Jurkat, Clone E6-1 (cell line): ENCODE measurements at regions not wholly inside any gene's neighbourhood (a gene's known extent, or its start where the extent isn't known, plus 50 kb on each side); places are given as distances from the start of the nearest gene placed in this dataset.

Experiments used
- DNase-seq: peaks from one replicate; pipeline ENCODE4 v3.0.0-alpha.2; 2011; ENCODE audit warnings: low read depth, low spot score
- H3K4me3 ChIP-seq: 2 replicates; pipeline ENCODE4 v1.5.1; 2011; ENCODE audit warnings: mild to moderate bottlenecking, low read length, control low read depth, moderate library complexity

DNA sequence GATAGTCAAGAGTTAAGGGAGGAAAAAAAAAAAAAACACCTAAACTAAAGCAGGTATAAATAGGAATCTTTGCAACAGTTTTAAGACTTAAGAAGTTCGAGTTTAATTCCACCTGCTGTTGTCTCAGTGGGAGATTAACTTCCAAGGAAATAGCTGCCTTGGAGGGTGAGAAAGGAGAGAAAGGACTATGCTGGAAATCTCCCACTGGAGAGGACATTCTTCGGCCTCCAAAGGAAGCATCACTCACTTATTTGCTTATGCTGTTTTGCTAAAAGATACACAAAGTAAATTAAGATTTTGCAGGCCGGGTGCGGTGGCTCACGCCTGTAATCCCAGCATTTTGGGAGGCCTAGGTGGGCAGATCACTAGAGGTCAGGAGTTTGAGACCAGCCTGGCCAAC, 317.9 kb upstream of the MPDZ start:
- no peak overlapping the region for H3K4me3 ChIP-seq
- DNase-seq, result no peak

DNA sequence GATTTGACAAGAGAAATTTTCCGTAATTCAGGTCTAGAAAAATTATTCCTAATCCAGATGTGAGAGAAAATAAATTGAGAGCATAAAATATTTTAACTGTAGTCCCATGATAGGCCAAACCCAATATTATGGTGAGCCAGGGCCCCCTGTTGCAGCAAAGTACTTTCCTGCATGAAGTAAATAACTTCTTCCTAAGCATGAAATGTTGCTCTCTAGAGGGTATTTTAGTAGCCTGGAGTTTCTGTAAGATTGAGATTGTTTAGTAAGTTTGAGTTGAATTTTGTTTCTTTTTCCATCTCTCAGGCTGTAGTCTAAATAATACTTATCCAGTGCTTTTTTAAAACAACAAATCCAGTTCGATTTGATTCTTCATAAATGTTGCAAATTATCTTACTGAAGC, 317.5 kb upstream of the MPDZ start:
- no peak overlapping the region for H3K4me3 ChIP-seq
- no peak for DNase-seq

DNA sequence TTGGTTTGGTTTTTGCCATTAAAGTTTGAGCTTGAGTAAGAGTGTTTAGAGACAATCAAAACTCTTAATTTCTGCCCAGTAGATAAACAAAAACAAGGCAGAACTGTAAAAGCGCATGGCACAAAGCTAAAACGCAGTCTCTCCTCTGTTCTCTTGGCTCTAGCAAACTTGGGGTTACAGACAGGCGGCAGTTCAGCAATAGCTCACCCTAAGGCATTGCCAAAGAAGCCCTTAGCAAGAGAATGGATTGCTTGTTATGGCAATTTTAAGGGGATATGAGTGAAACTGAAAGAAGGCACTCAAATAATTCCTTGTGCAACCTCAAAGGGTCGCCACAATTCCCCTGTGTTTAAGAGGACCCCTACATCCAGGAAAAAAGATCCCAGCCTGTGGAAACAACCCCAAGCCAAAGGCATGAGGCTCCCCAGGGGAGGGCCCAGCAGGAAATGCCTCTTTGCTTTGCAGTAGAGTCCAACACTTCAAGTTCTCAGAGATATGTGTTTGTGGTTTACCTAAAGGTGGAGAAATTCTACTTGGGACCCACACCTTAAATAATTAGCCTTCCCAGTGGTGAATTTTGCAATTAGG, 317.0 kb upstream of the MPDZ start:
- H3K4me3 ChIP-seq, result no peak overlapping the region
- no peak for DNase-seq

DNA sequence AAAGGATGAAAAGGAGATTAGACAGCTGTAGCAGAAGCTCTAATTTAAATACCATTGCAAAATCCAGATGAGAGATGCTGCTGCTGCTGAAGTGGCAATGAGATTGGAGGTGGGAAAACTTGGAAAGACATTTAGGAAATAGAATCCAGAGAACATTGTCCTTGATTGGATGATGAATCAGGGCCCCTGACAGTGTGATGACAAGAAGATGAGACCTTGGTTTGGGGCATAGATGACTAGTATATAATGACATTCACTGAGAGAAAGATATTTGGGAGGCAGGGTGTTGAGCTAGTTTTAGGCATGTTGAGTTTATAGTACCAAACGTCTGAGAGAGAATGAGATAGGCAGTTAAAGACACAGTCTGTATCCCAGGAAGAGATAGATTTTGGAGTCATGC, 311.5 kb upstream of the MPDZ start:
- no peak overlapping the region for H3K4me3 ChIP-seq
- DNase-seq, result no peak

DNA sequence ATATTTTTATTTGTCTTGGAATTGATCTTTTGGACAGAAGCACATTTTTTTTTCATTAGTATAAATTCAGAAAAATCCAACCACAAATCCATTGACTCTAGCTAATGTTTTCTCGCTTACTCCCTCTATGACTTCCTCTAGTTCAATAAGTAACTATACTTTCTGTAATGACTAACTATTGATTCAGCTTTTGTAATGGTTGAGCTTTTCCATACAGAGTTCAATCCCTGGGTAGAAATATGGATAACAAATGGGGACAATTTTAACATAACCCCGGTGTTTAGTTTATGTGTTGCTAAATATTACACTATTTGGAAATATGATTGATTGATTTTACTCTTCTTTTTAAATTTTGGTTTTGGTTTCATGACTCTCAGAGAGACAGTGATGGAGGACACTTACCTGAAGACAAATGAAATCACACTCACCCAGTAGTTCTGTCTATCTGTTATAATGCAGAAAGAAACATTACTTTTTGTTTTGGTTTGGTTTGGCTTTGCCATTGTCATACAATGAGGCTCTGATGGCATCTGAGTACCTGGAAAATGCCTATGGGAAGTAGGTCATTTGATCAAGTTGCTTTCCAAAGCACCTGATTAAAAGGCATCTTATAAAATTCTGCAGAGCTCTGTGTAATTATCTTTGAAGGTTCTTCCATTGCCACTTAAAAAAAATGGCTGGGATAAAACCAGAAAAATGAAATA, 309.7 kb upstream of the MPDZ start:
- no peak for DNase-seq
- no peak overlapping the region for H3K4me3 ChIP-seq

DNA sequence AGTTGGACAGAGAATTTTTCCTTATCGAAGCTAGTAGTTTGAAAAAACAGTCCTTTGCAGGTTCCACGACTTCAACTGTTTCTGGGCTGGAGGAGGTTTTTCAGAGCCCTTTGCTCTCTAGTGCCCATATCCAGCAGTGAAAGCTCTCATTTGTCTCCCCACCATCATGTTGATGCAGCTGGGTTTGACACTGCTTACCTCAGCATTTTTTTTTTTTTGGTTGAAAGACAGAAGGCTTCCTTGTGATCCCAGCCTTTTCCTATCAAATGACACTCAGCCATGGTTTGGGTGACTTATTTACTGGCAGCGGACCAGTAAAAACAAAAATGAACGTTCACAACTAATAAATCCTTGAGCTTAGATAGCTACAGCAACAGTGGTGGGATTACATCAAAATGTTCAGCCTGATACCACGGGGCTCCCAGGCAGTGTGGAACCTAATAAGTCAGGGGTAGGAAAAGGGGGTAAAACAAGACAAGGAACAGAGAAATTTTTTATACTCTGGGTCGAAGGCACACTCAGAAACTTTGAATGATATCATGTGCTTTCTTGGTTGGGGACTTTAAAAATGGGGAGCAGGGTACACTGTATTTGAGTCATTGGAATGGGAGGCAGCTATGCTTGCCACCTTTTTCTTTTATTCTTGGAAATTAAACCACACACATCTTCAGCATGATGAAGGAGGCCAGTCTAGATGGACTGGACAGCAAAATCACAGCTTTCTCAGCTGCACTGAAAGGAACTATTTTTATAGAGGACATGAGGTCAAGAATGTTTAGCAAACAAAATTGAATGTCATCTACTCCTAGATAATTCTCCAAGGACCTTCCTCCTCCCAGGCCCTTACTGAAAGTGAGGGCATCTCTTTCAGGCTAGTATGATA, 308.9 kb upstream of the MPDZ start:
- DNase-seq, result no peak
- no peak overlapping the region for H3K4me3 ChIP-seq

DNA sequence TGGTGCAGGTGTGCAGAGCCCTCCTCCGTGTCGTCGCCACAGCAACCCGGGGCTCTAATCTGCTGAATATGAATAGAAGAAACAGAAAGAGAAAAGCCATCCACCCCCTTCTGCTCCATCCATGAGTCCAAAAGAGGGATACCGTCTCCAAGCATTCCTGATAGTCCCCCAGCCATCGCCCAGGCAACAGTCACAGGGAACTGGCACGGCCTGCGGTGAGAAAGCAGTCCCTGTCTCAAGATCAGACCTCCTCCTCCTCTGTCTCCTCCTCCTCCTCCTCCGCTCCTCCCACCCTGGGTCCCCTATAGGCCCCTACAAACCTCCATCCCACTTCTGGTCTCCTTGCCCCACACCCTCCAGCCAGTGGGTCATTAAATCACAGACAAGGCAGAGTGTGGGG, 308.1 kb upstream of the MPDZ start:
- no peak overlapping the region for H3K4me3 ChIP-seq
- DNase-seq, result no peak

DNA sequence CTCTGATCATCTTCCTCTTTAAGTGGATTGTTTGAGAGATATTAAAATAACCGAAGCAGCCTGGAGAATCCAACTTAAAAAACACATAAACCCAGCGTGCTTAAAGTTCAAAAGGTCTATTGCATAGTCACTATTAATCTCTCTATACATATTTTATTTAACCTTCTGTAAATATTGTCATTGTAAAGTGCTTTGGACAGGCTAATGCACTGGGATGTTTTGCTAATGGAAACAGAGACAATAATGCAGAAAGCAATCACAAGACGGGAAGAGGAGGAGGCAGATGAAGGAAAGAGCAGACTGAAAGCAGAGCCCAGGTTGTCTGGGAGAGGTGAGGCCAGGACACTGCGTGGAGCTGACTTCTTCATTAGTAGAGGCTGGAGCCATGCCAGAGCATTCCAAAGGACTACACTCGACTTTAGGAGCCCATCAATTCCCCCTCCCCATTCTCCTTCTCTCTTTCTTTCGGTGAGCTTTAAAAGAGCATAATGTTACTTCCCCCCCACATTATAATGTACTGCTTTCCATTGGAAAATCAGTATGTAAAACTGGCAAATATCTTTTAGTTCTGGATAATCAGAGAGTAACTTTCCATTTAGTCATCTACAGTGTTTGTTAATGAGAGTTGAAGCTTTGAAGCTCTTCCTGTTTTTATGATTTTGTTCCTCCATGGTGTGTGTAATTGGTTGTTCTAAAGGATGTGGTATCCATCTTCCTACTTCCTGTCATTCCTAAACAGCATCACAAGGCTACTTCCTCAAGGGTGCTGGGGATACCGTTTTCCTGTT, 307.3 kb upstream of the MPDZ start:
- no peak overlapping the region for H3K4me3 ChIP-seq
- DNase-seq, result no peak

DNA sequence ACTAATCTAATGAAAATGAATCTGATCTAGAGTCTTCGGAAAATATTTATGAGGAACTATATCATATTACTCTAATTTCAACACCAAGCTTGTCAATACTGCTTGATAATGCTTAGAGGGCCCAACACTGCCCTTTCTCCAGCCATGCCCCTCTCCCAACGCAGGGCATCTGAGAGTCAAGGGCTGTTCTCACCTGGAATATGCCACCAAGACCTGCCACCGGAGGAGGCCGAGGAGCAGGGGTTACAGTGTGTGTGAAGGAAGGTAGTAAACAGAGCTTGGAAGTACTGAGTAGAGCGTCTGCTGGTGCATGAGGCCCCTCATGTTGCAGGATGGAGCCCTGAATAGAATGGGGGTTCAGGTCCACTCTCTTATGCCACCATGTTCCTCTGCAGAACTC, 301.3 kb upstream of the MPDZ start:
- no peak for DNase-seq
- no peak overlapping the region for H3K4me3 ChIP-seq

DNA sequence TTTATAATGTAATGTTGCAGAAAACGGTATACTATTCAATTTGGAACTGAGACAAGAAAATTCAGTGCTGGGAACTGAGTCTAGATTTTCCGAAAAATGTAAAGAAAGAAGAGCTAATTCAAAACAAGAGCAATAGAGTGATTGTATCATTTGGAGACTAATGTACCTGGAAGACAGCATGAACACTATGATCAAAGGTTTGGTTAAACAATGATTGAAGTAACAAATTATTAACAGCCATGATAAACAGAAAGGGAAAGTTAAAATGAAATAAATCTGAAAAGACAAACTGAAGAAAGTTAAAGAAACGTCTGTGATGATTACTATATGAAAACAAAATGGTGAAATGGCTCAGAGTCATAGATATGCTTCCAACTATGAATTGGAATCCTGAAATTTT, 300.6 kb upstream of the MPDZ start:
- H3K4me3 ChIP-seq, result no peak overlapping the region
- DNase-seq, result no peak

DNA sequence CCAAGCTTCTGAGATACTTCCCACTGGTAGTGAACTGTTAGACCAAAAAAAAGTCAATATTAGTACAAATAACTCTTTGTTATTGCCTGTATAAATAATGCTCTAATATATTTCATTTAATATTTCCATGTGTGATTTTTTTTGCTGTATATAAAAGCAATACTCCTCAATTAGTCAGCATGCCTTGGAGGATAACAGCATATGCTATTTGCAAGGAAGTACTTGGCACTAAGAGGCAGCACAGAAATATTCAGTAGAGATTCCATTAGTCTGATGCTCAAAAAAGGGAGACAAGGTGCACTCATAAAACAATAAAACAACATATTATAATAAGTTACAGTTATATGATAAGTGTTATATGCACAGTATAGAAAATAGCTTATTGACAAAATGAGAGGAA, 296.6 kb upstream of the MPDZ start:
- DNase-seq, result no peak
- H3K4me3 ChIP-seq, result no peak overlapping the region

DNA sequence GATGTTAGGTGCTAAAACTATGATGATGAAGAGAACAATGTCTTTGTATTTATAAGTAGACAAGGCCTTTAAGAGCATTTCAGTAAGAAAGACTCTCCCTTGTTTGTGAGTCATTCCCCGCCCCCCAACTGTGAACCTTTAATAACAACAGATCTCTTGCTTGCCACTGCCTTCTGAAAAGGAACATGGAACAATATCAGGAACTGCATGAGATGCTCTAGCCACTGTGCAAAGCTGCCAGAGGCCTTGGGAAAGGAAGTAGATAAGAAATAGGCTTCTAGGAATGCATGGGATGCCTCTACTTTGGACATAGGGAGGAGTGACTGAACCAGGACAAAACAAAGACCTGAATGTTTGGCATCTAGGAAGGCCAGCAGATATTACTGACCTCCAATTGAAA, 296.1 kb upstream of the MPDZ start:
- no peak for DNase-seq
- no peak overlapping the region for H3K4me3 ChIP-seq

DNA sequence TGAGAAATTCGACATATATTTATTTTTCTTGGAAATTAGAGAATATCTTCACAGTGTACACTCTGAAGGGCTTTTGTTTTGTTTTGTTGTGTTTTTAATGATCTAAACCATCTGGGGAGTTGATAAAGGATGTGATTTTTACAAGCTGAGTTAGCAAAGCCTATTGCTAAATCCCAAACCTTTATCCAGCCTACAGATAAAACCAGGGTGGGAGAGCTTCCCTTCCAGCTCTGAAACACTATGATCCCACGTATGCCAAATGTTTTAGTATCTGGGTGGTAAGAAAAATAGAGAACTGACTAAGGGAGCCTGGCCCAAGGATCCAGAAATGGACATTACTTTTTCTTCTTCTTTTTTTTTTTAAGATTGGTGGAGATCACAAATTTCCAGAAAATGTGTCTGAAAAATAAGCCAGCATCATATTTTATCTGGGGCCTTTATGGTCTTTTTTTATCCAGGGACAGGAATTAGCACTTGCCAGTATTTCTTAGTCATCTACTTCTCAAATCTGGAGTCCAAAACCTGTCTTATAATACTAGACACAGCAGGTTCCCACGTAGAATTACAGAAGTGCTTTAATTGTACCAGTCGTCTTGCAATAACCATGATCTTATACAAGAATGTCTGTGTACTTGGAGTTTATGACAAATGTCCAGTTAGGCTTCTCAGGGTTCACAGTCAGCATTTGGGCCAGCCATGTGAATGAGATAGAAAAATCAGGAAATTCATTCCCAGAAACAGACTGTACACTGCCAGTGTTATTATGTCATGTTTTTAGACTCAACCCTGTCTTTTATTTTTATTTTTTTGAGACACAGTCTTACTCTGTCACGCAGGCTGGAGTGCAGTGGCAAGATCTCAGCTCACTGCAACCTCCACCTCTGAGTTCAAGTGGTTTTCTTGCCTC, 290.8 kb upstream of the MPDZ start:
- no peak for DNase-seq
- H3K4me3 ChIP-seq, result no peak overlapping the region

DNA sequence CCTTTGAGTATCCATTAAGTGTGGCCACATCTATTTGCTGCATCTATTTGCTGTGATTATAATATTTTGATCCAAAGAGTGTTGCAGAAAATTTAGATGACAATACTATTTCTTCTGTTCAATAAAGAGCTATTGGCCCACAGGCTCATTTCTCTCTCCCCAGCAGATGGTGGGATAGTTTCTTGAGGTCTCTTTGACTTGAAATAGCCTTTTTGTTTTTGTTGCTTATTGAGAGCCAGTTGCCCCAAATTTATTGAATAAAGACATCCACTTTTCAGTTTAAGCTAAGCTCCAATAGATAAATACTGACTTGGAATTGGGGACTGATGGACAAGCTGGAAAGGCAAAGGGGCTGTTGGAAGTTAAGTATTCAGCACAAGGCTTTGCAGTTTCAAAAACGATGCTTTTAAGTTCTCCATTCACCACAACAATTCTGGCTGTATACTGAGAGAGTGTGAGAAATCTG, 290.1 kb upstream of the MPDZ start:
- no peak overlapping the region for H3K4me3 ChIP-seq
- no peak for DNase-seq

DNA sequence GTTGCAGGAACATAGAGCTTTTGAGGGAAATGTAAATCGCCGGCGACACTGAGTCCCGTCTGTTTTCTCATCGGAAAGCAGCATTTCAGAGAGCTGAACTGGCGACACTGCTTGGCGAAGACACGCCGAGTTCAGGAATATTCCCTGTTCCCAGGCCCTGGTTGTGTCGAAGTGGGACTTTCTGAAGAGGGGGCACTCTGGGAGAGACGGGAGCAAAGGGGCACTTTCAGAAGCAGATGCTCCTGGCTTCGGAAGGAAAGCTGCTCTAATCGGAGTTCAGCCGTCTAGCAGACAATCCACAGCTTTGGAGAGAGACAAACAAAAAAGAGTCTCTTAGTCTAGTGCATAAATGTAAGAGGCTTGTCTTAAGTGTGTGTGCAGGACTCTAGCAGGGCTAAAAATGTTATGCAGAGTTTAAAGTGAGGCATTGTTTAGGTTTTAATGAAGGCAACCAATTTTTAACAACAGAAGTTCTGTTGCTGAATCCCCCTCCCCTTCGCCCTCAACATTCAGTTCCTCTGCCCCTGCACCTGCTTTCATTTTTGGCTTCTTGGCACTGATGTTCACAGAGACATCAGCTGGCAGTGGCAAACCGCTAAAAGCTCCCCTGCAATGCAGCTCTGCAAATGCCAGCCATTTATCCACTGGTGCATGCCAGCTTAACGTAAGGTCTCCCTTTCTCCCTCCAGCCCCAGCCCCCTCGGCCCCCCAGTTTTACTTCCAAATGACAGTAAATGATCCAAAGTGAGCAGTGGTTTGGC, 289.5 kb upstream of the MPDZ start:
- no peak overlapping the region for H3K4me3 ChIP-seq
- DNase-seq, result no peak

DNA sequence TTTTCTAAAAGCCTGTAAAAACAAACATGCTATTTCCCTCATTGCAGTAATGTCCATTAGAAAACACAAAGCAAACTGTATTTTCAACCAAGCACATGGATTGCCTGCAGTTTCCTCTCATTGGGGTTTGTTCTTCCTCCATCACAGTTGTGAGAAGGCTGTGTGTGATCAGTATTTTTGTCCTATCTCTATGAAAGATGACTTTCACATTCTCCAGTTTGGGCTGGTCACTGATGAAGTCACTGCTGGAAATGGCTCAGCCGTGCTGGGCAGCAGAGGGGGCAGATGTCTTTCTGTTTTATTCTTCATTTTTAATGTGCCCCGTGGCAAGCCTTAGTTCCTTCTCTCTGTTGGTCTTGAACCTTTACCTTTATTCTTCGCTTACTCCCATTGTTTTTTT, 288.9 kb upstream of the MPDZ start:
- DNase-seq, result no peak
- no peak overlapping the region for H3K4me3 ChIP-seq

DNA sequence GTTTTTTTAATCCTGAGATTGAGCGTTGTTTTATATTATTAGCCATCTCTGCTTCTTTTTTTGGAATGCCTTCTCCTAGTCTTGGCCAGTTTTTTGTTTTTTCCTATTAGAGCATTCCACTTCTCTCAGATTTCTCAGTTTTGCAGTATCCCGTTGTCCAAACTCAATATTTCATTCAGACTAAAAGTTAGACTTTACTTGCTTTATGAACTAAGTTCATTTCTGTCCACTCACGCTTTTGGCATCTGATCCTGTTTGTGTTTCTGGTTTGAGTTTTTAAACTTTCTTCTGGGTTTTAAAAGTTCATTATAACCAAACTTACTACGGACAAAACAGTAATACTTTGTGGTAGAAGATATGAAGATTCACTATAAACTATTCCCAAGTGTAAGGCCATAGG, 288.3 kb upstream of the MPDZ start:
- no peak for DNase-seq
- H3K4me3 ChIP-seq, result no peak overlapping the region

DNA sequence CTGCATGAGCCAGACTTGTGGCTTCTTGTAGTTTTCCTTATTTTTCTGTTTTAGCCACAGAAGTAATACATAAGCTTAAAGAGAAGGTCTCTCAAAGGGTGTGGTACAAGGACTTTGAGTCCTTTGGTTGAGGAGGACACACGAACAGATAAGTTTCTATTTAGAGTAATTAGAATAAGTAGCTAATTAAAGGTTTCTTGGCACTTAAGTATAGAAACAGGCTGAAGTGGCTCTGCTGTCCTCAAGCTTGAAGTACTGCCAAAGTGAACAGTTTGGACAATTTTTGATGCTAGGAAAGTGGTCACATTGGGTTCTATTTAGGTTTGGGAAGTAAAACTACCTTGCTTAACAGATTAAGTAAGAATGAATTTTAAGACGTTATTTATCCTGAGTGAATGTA, 278.3 kb upstream of the MPDZ start:
- no peak for DNase-seq
- no peak overlapping the region for H3K4me3 ChIP-seq
